ENCODE measurements at regions not wholly inside any gene's neighbourhood (a gene's known extent, or its start where the extent isn't known, plus 50 kb on each side); places are given as distances from the start of the nearest gene placed in this dataset.
"Not testable (repeated sequence)": the region's sequence is repeated elsewhere in the genome, so short reads cannot be mapped to it uniquely, and the experiment has no call there.

DNA sequence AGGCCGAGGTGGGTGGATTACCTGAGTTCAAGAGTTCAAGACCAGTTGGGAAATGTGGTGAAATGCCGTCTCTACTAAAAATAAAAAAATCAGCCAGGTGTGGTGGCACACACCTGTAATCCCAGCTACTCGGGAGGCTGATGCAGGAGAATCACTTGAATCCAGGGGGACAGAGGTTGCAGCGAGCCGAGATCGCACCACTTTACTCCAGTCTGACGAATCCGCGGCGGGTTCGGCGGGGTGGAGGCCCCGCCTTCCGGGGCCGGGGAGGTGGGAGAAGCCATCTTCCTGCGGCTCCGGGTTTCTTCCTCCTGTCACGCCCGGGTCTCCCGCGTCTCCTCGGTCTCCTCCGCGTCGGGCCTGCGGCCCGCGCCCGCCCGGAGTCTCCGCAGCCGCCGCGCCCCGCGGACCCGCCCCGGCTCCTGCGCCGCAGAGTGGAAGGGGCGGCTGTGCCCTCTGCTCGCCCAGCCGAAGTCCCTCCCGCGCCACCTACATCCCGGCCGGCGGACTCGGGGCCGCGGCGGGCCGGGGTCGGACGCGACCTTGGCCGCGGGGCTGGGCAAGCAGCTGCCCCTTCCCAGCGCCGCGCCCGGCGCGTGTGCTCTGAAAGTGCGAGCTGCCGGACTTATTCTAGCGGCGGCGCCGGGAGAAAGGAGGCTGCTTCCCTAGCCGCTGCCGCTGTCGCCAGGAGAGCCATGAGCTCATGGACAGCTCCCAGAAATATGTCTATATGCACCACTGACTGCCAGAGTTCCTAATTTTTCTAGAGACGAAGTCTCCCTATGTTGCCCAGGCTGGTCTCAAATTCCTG, 97.2 kb downstream of the LAT start:
- DNase-seq: not testable (repeated sequence)

DNA sequence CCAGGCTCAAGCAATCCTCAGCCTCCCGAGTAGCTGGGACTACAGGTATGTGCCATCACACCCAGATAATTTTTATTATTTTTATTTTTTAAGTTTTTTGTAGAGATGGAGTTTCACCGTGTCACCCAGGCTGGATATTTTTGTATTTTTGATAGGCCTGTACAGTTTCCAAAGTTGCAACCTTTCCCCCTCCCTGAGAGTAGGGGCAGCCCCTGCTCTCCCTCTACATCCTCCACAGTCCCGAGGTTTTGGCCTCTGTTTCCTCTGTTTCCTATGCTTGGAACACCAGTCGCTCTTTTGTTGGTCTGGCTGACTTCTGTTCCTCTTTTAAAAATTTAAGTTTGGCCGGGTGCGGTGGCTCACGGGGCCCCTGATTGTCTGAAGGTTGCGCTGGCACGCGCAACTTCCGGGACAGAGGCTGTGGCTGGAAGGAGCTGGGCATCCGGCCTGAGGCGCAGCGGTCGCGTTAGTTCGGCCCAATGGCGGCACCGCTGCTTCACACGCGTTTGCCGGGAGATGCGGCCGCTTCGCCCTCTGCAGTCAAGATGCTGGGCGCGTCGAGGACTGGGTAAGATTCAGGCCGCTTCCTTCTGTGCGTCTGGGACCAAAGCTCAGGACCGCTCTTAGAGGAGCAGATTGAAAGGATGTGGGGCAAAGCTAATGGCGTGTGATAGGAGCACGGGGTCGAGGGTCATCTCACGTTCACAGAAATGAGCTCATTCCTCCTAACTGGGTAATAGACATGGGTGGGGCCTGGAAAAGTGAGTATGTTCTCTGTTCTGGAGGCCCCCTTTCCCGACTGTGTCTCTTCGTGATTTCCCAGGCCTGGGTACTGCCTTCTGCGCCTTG, 89.9 kb downstream of the LAT start:
- DNase-seq: not testable (repeated sequence)

DNA sequence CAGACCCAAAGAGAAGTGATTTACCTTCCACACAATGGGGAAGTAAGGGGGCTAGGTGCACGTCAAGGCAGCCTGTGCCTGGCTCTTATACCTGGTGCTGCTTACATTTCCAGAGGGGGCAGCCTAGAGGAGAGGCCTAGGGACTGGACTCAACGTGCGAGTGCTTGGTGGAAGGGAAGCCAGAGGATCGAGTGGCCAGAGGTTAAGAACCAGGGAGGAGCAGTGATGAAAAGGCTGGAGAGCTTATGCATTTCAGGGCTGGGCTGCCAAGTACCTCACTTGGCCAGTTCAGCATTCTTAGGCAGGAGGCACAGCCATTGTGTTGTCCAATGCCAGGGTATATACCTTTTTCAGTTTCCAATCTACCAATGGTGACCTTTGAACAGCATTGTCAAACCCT, 77.4 kb downstream of the LAT start:
- DNase-seq: not testable (repeated sequence)

DNA sequence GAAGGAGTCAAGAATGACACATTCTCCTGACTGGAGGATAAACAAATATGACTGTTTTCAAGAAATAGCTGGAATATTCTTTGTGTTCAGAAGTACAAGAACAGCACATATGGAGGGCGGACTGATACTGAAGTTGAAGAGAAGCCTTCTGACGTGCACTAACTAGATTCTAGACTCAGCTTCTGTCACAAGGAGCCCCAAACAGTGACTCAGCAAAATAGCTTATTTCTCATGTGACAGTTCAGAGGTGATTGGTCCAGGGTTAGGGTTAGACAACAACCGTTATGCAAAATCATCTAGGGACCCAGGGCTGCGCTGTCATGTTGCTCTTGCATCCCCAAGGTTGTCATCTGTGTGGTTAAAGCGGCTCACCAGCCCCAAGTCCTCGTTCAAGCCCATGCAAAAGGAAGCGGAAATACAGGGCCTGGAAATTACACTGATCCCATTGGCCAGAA, 76.6 kb downstream of the LAT start:
- DNase-seq: not testable (repeated sequence)

DNA sequence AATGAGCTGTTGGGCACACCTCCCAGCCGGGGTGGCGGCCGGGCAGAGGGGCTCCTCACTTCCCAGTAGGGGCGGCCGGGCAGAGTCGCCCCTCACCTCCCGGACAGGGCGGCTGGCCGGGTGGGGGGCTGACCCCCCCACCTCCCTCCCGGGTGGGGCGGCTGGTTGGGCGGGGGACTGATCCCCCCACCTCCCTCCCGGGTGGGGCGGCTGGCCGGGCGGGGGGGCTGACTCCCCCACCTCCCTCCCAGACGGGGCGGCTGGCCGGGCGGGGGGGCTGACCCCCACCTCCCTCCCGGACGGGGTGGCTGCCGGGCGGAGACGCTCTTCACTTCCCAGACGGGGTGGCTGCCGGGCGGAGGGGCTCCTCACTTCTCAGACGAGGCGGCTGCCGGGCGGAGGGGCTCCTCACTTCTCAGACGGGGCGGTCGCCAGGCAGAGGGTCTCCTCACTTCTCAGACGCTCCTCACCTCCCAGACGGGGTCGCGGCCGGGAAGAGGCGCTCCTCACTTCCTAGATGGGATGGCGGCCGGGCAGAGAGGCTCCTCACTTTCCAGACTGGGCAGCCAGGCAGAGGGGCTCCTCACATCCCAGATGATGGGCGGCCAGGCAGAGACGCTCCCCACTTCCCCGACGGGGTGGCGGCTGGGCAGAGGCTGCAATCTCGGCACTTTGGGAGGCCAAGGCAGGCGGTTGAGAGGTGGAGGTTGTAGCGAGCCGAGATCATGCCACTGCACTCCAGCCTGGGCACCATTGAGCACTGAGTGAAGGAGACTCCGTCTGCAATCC, 75.4 kb downstream of the LAT start:
- not testable (repeated sequence) for DNase-seq

DNA sequence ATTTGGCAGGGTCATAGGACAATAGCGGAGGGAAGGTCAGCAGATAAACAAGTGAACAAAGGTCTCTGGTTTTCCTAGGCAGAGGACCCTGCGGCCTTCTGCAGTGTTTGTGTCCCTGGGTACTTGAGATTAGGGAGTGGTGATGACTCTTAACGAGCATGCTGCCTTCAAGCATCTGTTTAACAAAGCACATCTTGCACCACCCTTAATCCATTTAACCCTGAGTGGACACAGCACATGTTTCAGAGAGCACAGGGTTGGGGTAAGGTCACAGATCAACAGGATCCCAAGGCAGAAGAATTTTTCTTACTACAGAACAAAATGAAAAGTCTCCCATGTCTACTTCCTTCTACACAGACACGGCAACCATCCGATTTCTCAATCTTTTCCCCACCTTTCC, 74.7 kb downstream of the LAT start:
- DNase-seq: not testable (repeated sequence)

Data from MV-4-11 (cell line).